GM19438 (cell line): ENCODE measurements at regions not wholly inside any gene's neighbourhood (a gene's known extent, or its start where the extent isn't known, plus 50 kb on each side); places are given as distances from the start of the nearest gene placed in this dataset.

Experiments used
- ATAC-seq: cut with Tn5 transposase; IDR thresholded peaks from one replicate; pipeline ENCODE4 v1.9.1; 2021; ENCODE audit warnings: low read depth; ENCODE audit not compliant: unreplicated experiment

GRCh38 chr9:106722051-106722753 lies 140.8 kb upstream of the ZNF462 start:
- ATAC-seq: no peak

GRCh38 chr9:106723926-106724325 lies 139.0 kb upstream of the ZNF462 start:
- ATAC-seq: no peak

GRCh38 chr9:106724566-106724965 lies 138.4 kb upstream of the ZNF462 start:
- ATAC-seq: no peak

- no peak for ATAC-seq
These were observed 136.7 kb upstream of the ZNF462 start for GRCh38 chr9:106726070-106726815.

GRCh38 chr9:106727969-106728368 lies 135.0 kb upstream of the ZNF462 start:
- ATAC-seq: no peak

- no peak for ATAC-seq
These were observed 134.1 kb upstream of the ZNF462 start for GRCh38 chr9:106728860-106729259.

GRCh38 chr9:106731910-106732309 lies 131.1 kb upstream of the ZNF462 start:
- no peak for ATAC-seq

- ATAC-seq: no peak
These were observed 129.1 kb upstream of the ZNF462 start for GRCh38 chr9:106733828-106734380.

- ATAC-seq: no peak
These were observed 125.5 kb upstream of the ZNF462 start for GRCh38 chr9:106737516-106737915.

- no peak for ATAC-seq
These were observed 124.9 kb upstream of the ZNF462 start for GRCh38 chr9:106738109-106738508.

- ATAC-seq: no peak
These were observed 117.5 kb upstream of the ZNF462 start for GRCh38 chr9:106745457-106745856.

GRCh38 chr9:106745876-106746275 lies 117.1 kb upstream of the ZNF462 start:
- no peak for ATAC-seq

GRCh38 chr9:106751681-106752080 lies 111.3 kb upstream of the ZNF462 start:
- ATAC-seq: no peak

- ATAC-seq: no peak
These were observed 110.4 kb upstream of the ZNF462 start for GRCh38 chr9:106752581-106752980.

GRCh38 chr9:106753155-106753671 lies 109.8 kb upstream of the ZNF462 start:
- ATAC-seq: peak; percentile 91

GRCh38 chr9:106755736-106756135 lies 107.2 kb upstream of the ZNF462 start:
- ATAC-seq: no peak

GRCh38 chr9:106757514-106757913 lies 105.5 kb upstream of the ZNF462 start:
- ATAC-seq: no peak

- ATAC-seq: no peak
These were observed 104.1 kb upstream of the ZNF462 start for GRCh38 chr9:106758911-106759310.

GRCh38 chr9:106761493-106761892 lies 101.5 kb upstream of the ZNF462 start:
- no peak for ATAC-seq

- ATAC-seq: no peak
These were observed 96.3 kb upstream of the ZNF462 start for GRCh38 chr9:106766616-106767015.

GRCh38 chr9:106769331-106769730 lies 93.6 kb upstream of the ZNF462 start:
- no peak for ATAC-seq

GRCh38 chr9:106771608-106772007 lies 91.4 kb upstream of the ZNF462 start:
- no peak for ATAC-seq
